ENCODE measurements at regions not wholly inside any gene's neighbourhood (a gene's known extent, or its start where the extent isn't known, plus 50 kb on each side); places are given as distances from the start of the nearest gene placed in this dataset.
"Not testable (repeated sequence)": the region's sequence is repeated elsewhere in the genome, so short reads cannot be mapped to it uniquely, and the experiment has no call there.

DNA sequence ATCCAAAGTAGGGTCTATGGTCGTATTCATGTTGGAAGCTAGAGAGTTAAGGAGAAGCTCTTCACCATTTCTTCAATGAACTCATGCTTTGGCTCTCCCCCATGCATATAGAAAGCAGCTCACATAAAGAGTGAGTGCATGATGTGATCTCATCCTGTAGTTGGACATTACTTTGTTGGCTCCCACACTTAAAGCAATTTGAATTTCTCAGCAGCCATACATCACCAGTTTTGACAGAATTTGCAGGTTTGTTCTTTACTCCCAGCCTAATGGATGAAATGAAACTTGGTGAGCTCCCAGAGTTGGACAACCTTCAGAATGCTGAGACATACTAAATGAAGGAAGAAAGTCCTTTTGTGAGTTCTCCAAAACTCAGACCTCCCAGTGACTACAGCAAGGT lies 613.5 kb downstream of the IQCM start:
- DNase-seq: no peak

DNA sequence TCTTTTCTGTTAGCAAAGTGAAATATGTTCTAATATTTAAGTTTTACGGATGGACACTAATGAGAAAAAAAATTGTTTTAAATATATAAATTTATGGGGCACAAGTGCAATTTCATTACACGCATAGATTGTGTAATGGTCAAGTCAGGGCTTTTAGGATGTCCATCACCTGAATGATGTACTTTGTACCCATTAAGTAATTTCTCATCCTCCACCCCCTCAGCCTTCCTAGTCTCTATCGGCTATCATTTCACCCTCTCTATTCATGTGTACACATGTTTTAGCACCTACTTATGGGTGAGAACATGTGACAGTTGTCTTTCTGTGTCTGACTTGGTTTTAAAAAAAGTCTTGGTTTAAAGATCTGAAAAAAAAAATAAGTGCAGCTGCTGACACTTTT lies 616.0 kb downstream of the IQCM start:
- DNase-seq: no peak

DNA sequence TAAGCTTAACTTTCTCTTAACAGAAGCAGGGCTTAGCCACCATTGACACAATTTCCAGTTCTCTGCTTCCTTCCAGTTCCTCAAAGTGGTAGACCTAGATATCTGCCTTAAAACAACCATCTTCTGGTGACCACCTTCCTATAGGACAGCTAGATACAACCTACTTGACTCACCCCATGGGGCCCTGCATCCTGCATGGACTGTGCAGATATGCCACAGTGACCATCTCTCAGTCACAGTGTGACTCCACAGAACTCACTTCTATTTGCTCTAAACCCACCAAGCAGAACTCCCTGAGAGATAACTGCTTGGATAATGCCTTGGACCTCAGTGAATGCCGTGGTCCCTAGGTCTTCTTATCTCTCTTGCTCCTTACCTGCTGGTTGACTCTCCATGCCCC lies 621.6 kb downstream of the IQCM start:
- no peak for DNase-seq

DNA sequence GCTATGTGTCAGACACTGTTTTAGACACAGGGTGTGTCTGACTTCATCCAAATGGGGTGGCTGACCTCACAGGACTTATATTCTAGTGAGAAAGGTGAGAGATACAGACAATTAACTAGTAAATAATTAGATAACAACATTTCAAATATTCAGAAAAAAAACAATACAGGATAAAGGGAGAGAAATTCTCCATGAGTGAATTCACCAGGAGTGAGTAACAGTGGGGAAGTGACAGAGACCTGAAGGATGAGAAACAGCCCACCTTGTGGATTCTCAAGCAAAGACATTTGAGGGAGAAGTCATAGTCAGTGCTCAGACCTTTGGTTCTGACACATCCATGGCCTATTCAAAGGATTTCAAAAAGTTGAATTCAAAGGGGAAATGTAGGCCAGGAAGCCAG lies 627.9 kb downstream of the IQCM start:
- no peak for DNase-seq

DNA sequence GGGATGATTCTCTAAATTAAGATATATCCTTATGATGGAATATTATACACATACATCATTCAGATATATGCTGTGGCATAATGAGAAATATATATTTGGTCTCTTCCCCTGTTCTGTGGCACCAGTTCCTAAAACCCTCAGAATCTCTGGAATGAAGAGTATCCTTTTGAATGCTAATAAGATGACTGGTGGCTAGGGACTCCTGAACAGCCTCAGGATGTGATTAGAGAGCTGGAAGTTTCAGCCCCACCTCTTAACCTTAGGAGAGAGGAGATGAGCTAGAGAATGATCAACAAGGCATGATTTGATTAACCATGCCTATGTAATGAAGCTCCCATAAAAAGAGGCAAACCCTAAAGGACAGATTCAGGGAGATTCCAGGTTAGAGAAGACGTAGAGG lies 632.0 kb downstream of the IQCM start:
- no peak for DNase-seq

DNA sequence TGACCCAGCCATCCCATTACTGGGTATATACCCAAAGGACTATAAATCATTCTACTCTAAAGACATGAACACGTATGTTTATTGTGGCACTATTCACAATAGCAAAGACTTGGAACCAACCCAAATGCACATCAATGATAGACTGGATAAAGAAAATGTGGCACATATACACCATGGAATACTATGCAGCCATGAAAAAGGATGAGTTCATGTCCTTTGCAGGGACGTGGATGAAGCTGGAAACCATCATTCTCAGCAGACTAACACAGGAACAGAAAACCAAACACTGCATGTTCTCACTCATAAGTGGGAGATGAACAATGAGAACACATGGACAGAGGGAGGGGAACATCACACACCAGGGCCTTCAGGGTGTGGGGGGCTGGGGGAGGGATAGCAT lies 634.2 kb downstream of the IQCM start:
- DNase-seq: not testable (repeated sequence)

DNA sequence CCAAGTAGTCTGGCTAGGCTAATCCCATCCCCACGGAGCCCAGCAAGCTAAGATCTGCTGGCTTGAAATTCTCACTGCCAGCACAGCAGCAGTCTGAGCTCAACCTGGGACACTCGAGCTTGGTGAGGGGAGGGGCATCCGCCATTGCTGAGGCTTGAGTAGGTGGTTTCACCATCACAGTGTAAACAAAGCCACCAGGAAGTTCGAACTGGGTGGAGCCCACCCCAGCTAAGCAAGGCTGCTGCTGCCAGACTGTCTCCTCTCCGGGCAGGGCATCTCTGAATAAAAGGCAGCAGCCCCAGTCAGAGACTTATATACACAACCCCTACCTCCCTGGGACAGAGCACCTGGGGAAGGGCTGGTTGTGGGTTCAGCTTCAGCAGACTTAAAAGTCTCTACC lies 639.6 kb downstream of the IQCM start:
- no peak for DNase-seq

DNA sequence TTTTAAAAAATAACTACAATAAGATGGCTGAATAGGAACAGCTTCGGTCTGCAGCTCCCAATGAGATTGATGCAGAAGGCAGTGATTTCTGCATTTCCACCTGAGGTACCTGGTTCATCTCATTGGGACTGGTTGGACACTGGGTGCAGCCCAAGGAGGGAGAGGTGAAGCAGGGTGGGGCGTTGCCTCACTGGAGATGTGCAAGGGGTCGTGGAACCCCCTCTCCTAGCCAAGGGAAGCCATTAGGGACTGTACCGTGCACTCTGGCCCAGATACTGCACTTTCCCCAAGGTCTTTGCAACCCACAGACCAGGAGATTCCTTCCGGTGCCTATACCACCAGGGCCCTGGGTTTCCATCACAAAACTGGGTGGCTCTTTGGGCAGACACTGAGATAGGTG lies 640.1 kb downstream of the IQCM start:
- DNase-seq: no peak

DNA sequence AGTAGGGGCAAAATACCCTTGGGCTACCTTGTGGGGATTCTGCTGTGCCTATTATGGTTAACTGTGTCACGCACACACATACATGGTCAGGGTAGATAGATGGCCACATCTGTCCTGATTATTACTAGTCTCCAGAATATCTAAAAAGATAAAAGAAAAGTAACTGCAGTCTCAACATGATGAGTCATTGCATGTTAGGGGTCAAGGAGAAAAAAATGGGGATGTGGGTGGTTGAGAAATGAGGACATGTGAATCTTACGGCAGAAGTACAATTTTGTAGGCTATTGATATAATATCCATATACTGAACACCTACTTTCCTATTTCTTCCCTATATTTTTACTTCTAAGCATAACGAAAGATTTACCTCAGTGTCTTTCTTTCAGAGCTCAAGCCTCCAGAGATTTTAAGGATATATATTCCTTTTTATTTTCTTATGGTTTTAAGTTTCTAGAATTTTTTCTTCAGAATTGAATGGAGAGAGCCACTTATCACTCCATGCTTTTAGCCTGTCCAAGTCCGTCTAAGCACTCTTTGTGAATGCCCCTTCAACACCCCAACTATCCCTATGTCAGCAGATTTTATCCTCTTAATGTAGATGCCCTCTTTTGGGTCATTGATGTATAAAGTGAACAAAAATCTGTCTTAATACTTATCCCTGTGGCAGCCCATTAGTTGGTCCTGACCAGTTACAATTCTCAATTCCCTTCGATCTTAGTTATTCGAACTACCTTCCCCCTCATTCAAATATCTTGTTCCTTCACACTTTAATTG lies 642.2 kb downstream of the IQCM start:
- no peak for DNase-seq

DNA sequence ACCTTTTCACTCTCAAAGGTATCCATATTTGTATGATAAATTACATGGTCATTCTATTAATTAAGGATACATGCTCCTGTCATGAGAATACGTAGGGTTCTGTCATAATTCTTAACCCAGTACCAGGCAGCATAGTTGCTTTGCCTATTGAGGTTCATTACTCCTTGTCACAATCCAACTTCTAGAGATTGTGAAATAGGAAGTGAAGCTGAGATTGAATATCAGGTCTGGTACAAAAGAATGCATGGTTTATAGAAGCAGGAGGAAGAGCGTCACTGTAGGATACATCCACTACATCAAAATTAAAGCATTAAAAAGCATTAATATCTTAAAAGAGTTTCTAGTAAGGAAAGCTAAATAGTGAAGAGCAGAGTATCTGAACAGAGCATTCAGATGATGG lies 647.0 kb downstream of the IQCM start:
- DNase-seq: no peak

DNA sequence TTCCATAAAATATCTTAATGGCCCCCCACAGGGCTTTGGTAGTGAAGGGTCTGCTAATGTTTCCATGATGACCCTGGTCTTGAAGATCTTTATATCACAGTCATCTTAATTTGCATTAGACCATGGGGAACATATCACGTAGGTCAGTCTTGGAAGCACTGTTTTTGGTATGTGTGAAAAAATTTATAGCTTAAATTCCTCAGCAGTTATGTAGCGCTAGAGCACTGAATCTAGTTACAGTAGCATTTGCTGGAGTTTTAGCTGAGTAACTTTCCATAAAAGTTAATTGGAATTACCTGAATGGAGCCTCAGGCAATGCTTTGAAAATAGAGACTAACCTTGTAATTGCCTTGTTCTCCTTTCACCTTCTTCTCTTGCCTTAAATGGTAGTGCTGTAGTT lies 648.8 kb downstream of the IQCM start:
- DNase-seq: no peak

DNA sequence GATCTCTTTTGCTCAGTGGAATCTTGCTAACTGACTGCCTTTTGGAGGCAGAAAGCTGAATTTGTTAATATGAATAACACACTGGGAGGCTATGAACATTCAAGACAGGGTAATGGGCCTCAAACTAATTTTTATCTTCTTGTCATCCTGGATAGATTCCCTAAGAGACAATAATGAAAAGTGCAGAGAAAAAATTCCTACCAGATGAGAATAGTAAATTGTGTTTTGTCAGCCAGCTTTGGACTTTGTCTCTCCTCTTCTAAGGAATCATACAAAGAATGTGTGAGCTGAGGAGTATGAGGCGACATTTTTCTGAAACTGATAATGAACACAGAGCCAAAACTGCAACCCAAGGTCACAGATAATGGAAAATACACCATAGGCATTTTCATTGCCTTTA lies 649.3 kb downstream of the IQCM start:
- no peak for DNase-seq

DNA sequence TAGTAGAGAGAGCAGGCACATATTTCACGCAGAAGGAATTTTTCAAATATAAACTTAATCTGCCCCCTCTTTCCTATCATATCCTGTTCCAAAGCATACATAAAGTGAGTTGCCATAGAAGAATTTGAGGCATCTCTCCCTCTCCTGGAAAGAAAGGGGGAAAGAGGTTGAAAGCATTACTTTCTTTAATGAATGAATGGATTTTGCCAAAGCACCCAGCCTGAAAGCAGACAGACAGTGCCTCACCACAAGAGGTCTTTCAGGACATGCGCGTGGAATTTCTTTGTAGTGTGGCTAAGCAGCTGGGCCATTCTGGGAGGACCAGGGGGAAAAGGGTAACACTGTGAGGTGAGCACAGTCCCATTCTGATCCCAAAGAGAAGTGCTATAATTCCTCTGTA lies 651.4 kb downstream of the IQCM start:
- no peak for DNase-seq

DNA sequence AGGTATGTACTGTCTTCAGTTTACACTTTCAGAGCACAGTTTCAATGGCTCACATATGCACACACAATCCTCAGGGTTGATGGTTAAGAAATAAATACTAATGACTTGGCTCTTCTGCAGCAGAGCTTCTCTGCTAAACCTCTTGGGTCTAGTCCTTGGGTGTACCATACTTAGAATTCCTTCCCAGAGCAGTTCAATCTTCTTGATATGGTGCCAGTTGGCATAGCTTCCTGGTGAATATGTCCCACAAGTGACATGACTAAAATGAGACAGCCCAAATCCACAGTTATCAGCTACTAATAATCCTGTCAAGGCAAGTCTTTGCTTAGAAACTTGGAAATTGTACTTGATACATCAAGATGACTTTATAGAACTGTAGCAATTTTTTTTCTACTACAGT lies 654.4 kb downstream of the IQCM start:
- no peak for DNase-seq

DNA sequence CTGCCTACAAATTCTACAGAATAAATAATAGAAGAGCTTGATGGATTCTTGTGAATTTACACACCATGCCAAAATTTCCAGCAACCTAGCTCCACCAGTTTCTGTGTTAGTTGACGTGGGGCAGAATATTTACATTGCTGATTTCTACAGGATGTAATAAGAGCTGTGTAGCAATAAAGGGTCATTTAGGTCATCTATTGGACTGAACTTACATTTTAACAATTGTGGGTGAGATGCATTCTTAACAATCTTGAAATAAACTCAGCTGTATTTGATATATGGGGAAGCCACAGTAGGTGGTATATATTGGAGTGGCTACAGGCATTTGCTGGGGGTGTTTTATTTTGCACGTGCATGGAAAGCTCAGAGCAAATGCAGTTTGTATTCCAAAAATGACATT lies 655.3 kb downstream of the IQCM start:
- no peak for DNase-seq

DNA sequence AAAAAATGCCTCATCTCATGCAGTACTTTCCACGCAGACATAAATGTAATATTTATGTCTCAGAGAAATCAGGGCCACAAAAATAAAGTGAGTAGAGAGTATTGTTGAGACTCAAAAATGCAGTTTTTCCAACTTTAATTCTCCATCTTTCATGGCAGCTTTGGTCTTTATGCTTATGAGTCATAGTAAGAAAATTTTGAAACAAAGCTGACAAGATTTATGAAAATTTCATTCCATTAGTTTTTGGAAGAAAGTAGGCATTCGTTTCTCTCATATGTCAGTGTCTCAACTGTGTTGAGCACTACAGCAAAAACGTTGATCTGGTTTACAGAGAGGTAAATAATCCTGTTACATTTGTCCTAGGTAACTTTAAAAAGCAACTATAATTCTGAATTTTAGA lies 656.8 kb downstream of the IQCM start:
- no peak for DNase-seq

DNA sequence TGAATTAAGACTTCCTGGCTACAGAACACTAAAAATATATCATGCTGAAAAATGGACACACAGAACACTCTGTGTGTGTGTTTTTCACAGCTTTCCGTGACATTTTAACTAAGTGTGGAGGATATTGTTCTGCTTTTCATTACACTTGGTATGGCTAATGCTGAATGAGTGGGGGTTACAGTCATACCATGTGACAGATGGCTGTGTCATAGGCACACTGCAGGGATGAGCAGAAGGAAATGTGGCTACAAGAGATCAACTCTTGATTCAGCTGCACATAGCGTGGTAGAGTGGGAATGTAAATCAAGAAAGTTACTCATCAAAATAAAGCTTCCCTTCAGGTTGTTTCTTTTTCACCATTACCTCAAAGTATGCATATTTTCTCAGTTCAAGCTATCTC lies 669.8 kb downstream of the IQCM start:
- DNase-seq: no peak

DNA sequence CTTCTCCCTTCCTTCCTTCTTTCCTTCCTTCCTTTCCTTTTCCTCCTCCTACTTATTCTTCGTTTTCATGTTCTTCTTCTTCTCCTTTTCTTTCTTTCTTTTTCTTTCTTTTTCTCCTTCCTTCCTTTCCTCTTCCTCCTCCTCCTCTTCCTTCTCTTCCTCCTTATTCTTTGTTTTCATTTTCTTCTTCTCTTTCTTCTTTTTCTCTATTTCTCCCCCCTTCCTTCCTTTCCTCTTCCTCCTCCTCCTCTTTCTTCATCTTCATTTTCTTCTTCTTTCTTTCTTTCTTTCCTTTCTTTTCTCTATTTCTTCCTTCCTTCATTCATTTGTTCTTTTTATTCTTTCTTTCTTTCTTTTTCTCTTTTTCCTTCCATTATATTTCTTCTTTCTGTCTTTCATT lies 671.6 kb downstream of the IQCM start:
- no peak for DNase-seq

DNA sequence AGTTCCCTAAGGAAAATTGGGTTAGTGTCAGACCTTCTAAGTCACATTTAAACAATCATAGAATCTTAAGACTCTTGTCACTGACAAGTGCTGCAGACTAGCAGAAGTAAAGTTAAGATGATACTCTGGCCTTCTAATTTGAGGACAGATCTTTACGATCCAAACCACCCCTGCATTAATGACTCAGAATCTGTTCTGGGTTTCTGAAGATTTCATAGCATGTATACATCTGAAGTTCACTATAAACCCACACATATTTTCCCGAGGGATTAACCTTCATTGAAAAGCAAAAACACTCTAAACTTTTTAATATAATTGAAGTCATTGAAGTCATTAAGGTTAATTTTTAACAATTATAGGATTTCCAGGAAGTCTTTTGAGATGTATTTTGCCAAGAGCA lies 674.3 kb downstream of the IQCM start:
- no peak for DNase-seq

DNA sequence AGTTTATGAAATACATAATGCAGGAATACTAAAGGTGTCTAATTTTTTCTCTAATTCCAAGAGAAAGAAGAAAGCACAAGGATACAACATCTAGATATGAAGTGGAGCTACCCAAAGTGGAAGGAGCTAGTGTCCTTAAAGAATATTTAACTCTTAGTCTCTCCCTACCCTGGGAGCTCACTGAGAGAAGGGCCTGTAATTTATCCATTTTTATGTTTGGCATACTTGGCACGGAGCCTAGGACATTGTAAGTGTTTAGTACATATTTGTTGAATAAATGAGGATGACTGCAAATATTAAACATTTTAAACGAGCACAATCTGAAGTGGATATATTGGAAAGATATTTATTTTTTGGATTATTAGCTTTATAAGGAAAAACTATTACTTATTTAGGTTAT lies 674.8 kb downstream of the IQCM start:
- DNase-seq: no peak

DNA sequence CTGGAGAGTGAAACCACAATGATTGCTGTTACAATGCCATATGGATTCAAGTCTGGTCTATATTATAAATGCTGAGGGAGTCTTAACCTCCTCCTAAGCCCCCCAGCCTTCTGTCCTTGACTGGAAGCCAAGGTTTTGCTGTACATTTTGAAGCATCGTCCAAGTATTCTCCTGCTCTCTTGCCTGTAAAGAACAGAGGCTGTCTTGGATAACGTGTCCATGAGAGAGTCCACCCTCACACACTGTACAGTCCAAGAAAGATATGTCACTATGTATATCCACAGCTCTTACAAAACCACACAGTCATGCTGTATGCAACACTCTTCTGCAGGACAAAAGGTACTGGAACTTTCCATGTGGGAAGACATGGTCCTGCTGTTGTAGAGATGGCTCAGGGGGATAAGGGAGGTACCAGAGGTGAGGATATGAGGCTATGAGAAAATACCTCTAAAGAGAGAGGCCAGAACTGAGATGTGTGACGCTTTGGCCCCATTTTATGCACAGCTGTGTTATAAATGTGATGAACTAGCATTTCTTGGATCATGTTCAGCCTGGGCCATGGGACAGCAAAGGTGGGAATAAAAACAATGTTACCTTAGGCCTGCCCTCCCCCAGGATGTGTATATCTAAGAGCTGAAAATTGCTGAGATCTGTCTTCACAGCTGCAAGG lies 678.6 kb downstream of the IQCM start:
- DNase-seq: no peak

DNA sequence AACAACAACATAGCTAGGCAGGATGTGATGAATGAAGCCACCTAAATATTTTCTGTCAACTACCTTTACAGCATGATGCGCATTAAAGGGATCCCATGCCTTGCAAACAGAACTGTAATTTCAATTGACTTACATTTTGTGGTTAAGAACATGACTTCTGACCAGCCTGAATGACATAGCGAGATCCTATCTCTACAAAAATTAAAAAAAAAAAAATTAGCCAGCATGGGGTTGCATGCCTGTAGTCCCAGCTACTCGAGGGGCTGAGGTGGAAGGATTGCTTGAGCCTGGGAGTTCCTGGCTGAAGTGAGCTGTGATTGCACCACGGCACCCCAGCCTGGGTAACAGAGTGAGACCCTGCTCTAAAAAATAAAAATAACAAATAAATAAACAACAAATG lies 680.6 kb downstream of the IQCM start:
- no peak for DNase-seq

DNA sequence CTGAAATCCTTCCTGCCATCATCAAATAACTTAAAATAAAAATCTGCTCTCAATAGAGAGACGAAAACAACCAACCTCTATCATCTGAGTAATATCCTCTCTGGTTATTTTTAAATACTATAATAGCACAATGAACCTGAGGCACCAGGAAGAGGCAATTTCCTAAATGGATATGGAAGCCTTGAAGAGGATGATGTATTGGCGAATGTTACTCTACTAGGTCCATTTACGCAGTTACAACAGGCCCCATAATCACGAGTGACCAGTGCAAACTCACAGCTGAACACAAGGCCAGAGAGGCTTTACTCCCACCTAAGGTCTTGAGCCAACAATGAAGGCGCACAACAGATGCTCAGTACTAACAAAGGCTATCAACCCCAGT lies 678.8 kb upstream of the NR3C2 start:
- no peak for DNase-seq

DNA sequence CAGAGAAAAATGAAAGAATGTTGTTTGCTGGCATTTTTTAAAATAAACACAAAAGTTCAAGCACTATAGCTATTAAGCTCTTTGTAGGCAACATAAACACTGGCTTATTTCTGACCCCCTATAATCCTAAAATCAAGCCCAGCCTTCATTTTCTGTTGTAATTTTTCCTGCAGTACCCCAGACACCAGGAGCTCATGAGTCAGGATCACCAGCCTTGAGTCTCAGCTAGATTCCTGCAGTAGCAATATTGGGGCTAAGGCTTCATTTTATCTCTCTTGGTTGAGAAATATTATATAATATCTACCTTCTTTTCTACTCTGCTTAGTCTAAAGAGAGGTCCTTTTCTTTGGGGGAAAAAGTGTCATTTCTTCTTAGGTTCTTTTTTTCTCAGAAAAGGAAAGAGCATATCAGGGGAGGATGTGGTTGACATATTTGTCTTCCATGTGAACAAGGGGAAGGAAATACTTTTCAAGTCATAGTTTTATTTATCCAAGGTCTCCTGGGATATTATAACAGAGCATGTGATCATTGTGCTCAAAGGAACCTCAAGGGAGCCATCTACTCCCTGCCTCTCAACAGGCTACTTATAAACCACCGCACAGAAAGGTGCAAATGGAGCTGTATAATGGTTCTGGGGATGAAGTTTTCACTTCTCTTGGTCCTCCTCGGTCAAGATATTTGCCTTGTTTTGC lies 678.3 kb upstream of the NR3C2 start:
- DNase-seq: no peak

DNA sequence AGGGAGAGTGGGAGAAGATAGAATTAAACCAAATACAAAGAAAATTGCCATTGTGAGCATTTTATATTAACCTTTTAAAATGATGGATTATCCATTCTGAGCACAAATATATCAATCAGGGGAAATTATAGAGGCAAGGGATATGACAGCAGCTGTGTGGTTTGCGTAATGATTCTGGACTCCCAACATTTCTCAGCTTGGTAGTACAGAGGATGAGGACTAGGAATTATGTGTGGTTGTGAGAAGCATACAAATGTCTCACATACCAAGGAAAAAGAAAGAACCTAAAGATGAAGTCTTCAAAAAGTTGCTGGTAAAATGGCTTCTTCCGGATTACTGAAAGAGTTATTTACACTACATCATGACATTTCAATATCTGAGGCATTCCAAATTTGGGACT lies 674.6 kb upstream of the NR3C2 start:
- no peak for DNase-seq

Measured in NCI-H187 (cell line).